Panc1 (cell line): ENCODE measurements at regions not wholly inside any gene's neighbourhood (a gene's known extent, or its start where the extent isn't known, plus 50 kb on each side); places are given as distances from the start of the nearest gene placed in this dataset.

Experiments
- POLR2AphosphoS5 ChIP-seq: IDR thresholded peaks from 2 replicates; pipeline ENCODE4 v1.6.1; 2012; ENCODE audit warnings: mild to moderate bottlenecking, low read depth, low read length, moderate library complexity
- TCF7L2 ChIP-seq: IDR thresholded peaks from 2 replicates; pipeline ENCODE4 v1.6.1; 2011; ENCODE audit warnings: mild to moderate bottlenecking, low read depth, low read length, inconsistent platforms
- TF ChIP-seq, protein P1 (sequence below): fragments of 450-650 bp; IDR thresholded peaks from 2 replicates; pipeline ENCODE4 v1.5.1; 2017; ENCODE audit warnings: mild to moderate bottlenecking
- TF ChIP-seq, protein P2 (sequence below), 2 experiments: IDR thresholded peaks; 2 replicates each; pipeline ENCODE4 v1.6.1; 2011 to 2012; ENCODE audit warnings: low read depth in 2 of 2, control low read depth in 1 of 2, low read length in 1 of 2, mild to moderate bottlenecking in 1 of 2, moderate library complexity in 1 of 2; ENCODE audit not compliant: insufficient read depth in 1 of 2

- TF ChIP-seq, protein P1, sequence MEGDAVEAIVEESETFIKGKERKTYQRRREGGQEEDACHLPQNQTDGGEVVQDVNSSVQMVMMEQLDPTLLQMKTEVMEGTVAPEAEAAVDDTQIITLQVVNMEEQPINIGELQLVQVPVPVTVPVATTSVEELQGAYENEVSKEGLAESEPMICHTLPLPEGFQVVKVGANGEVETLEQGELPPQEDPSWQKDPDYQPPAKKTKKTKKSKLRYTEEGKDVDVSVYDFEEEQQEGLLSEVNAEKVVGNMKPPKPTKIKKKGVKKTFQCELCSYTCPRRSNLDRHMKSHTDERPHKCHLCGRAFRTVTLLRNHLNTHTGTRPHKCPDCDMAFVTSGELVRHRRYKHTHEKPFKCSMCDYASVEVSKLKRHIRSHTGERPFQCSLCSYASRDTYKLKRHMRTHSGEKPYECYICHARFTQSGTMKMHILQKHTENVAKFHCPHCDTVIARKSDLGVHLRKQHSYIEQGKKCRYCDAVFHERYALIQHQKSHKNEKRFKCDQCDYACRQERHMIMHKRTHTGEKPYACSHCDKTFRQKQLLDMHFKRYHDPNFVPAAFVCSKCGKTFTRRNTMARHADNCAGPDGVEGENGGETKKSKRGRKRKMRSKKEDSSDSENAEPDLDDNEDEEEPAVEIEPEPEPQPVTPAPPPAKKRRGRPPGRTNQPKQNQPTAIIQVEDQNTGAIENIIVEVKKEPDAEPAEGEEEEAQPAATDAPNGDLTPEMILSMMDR: no peak
- TF ChIP-seq POLR2AphosphoS5 (no peak), TCF7L2 (no peak)
- TF ChIP-seq, protein P2, sequence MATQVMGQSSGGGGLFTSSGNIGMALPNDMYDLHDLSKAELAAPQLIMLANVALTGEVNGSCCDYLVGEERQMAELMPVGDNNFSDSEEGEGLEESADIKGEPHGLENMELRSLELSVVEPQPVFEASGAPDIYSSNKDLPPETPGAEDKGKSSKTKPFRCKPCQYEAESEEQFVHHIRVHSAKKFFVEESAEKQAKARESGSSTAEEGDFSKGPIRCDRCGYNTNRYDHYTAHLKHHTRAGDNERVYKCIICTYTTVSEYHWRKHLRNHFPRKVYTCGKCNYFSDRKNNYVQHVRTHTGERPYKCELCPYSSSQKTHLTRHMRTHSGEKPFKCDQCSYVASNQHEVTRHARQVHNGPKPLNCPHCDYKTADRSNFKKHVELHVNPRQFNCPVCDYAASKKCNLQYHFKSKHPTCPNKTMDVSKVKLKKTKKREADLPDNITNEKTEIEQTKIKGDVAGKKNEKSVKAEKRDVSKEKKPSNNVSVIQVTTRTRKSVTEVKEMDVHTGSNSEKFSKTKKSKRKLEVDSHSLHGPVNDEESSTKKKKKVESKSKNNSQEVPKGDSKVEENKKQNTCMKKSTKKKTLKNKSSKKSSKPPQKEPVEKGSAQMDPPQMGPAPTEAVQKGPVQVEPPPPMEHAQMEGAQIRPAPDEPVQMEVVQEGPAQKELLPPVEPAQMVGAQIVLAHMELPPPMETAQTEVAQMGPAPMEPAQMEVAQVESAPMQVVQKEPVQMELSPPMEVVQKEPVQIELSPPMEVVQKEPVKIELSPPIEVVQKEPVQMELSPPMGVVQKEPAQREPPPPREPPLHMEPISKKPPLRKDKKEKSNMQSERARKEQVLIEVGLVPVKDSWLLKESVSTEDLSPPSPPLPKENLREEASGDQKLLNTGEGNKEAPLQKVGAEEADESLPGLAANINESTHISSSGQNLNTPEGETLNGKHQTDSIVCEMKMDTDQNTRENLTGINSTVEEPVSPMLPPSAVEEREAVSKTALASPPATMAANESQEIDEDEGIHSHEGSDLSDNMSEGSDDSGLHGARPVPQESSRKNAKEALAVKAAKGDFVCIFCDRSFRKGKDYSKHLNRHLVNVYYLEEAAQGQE (IDR thresholded peaks at IDR 0.05; ENCODE audit: insufficient read depth in 1 of 2, low read depth in 2 of 2, low read length in 1 of 2): no peak
Measured at GRCh38 chr4:134650461-134650860, 448.9 kb upstream of the PABPC4L start.
